Keratinocyte (primary cell): ENCODE measurements at regions not wholly inside any gene's neighbourhood (a gene's known extent, or its start where the extent isn't known, plus 50 kb on each side); places are given as distances from the start of the nearest gene placed in this dataset.

Experiments used
- DNase-seq: peaks from one replicate; pipeline ENCODE4 v3.0.0-alpha.2; 2011; ENCODE audit warnings: low read depth, missing footprints, low spot score
- FAIRE-seq: peaks from 2 replicates; lab custom pipeline; 2011; peaks lifted over from hg19 to GRCh38; lab: Jason Lieb, UNC
- H2AFZ ChIP-seq: 2 replicates; pipeline ENCODE4 v1.6.0; 2012; ENCODE audit warnings: low read length, control low read depth, inconsistent platforms; ENCODE audit not compliant: control insufficient read depth
- H3K27ac ChIP-seq: 2 replicates; pipeline ENCODE4 v1.5.1; 2011; ENCODE audit warnings: low read length; ENCODE audit not compliant: control insufficient read depth, insufficient read depth
- H3K27me3 ChIP-seq: 3 replicates; pipeline ENCODE4 v1.6.0; 2011; ENCODE audit warnings: low read length; ENCODE audit not compliant: control insufficient read depth, insufficient read depth; ENCODE audit errors: extremely low read depth
- H3K36me3 ChIP-seq, 2 experiments: 2 replicates in 1 of 2; 3 replicates in 1 of 2; pipeline ENCODE4 v1.5.1; 2011; ENCODE audit warnings: low read length in 2 of 2, mild to moderate bottlenecking in 1 of 2; ENCODE audit not compliant: control insufficient read depth in 2 of 2, insufficient read depth in 2 of 2; ENCODE audit errors: extremely low read depth in 1 of 2
- H3K4me1 ChIP-seq: 3 replicates; pipeline ENCODE4 v1.5.1; 2011; ENCODE audit warnings: low read length; ENCODE audit not compliant: control insufficient read depth, insufficient read depth; ENCODE audit errors: extremely low read depth
- H3K4me2 ChIP-seq: 3 replicates; pipeline ENCODE4 v1.6.0; 2011; ENCODE audit warnings: low read depth, low read length; ENCODE audit not compliant: control insufficient read depth, insufficient read depth; ENCODE audit errors: extremely low read depth
- H3K4me3 ChIP-seq, 3 experiments: fragments of 200-600 bp in 1 of 3; sonication (generic) in 1 of 3; 2 replicates in 2 of 3; 3 replicates in 1 of 3; pipeline ENCODE4 v1.5.1; 2011 to 2016; ENCODE audit warnings: low read length in 3 of 3, mild to moderate bottlenecking in 3 of 3, control low read depth in 2 of 3, inconsistent platforms in 1 of 3, low read depth in 1 of 3, mixed read lengths in 1 of 3, mixed run types in 1 of 3, moderate library complexity in 1 of 3; ENCODE audit not compliant: control insufficient read depth in 2 of 3, insufficient read depth in 2 of 3; ENCODE audit errors: extremely low read depth in 1 of 3
- H3K79me2 ChIP-seq: 2 replicates; pipeline ENCODE4 v1.6.0; 2012; ENCODE audit warnings: low read length; ENCODE audit not compliant: control insufficient read depth, insufficient read depth
- H3K9ac ChIP-seq: 3 replicates; pipeline ENCODE4 v1.6.0; 2011; ENCODE audit warnings: low read length; ENCODE audit not compliant: control insufficient read depth, insufficient read depth; ENCODE audit errors: extremely low read depth
- H3K9me1 ChIP-seq: 3 replicates; pipeline ENCODE4 v1.6.0; 2011; ENCODE audit warnings: low read length; ENCODE audit not compliant: control insufficient read depth, insufficient read depth; ENCODE audit errors: extremely low read depth
- H3K9me3 ChIP-seq: 2 replicates; pipeline ENCODE4 v1.5.1; 2012; ENCODE audit warnings: low read depth, low read length; ENCODE audit not compliant: control insufficient read depth
- H4K20me1 ChIP-seq: 3 replicates; pipeline ENCODE4 v1.6.0; 2011; ENCODE audit warnings: low read length; ENCODE audit not compliant: control insufficient read depth, insufficient read depth; ENCODE audit errors: extremely low read depth
- CTCF ChIP-seq, 3 experiments: IDR thresholded peaks in 1 of 3; conservative IDR thresholded peaks in 1 of 3; optimal IDR thresholded peaks in 1 of 3; 2 replicates in 2 of 3; 3 replicates in 1 of 3; pipeline versions ENCODE3 to v1.5.1; 2011; ENCODE audit warnings: low read length in 3 of 3, mild to moderate bottlenecking in 3 of 3, moderate library complexity in 2 of 3, control low read depth in 1 of 3, inconsistent platforms in 1 of 3; ENCODE audit not compliant: insufficient read depth in 2 of 3; ENCODE audit errors: extremely low read depth in 1 of 3
- EZH2 ChIP-seq: IDR thresholded peaks from one replicate; pipeline ENCODE4 v1.6.1; 2012; ENCODE audit warnings: inconsistent platforms, mild to moderate bottlenecking, low read length, moderate library complexity
- dilution Hi-C: fragments of 300-500 bp; cut with MboI; formaldehyde crosslinking; loops from one replicate; pipeline ENCODE4 v1.7.0; 2020; ENCODE audit warnings: low sequenced_read_pairs; ENCODE audit not compliant: extremely low pct_ligation_motif_present

- no peak overlapping the region for H3K4me3 ChIP-seq
- dilution Hi-C loops, result no loop called here
- no peaks in the 10 kb centered on the region for H3K9me3 ChIP-seq
- DNase-seq (no peak), FAIRE-seq (peak; percentile 34)
- H3K9me1 ChIP-seq, result no peaks in the 10 kb centered on the region
- peaks cover 2% of the 10 kb centered on the region for H3K4me1 ChIP-seq
- no peaks in the 10 kb centered on the region for H3K36me3 ChIP-seq
- H2AFZ ChIP-seq, result peak overlapping the region; percentile 1
- H3K27ac ChIP-seq, result no peak overlapping the region
- H3K79me2 ChIP-seq, result no peaks in the 10 kb centered on the region
- no peak overlapping the region for H3K9ac ChIP-seq
- no peak overlapping the region for H3K4me2 ChIP-seq
- H3K27me3 ChIP-seq, result no peaks in the 10 kb centered on the region
- no peak for TF ChIP-seq EZH2
- no peak for TF ChIP-seq CTCF (optimal IDR thresholded peaks at IDR 0.05 in 1 of 3, IDR thresholded peaks at IDR 0.05 in 1 of 3, conservative IDR thresholded peaks at IDR 0.05 in 1 of 3; ENCODE audit: extremely low read depth in 1 of 3, insufficient read depth in 2 of 3, low read length in 3 of 3)
- H4K20me1 ChIP-seq, result no peaks in the 10 kb centered on the region
These were observed 280.8 kb upstream of the DPYD start for GRCh38 chr1:98201666-98202081.

- Histone ChIP-seq H3K79me2 (no peaks in the 10 kb centered on the region), H3K4me3 (no peak overlapping the region), H3K36me3 (no peaks in the 10 kb centered on the region), H3K4me1 (no peaks in the 10 kb centered on the region), H3K9me1 (no peaks in the 10 kb centered on the region), H3K9me3 (no peaks in the 10 kb centered on the region), H4K20me1 (no peaks in the 10 kb centered on the region), H2AFZ (no peak overlapping the region), H3K4me2 (no peak overlapping the region), H3K27ac (no peak overlapping the region), H3K27me3 (no peaks in the 10 kb centered on the region), H3K9ac (no peak overlapping the region)
- dilution Hi-C loops, result no loop called here
- FAIRE-seq (no peak), DNase-seq (no peak)
- TF ChIP-seq CTCF (optimal IDR thresholded peaks at IDR 0.05 in 1 of 3, IDR thresholded peaks at IDR 0.05 in 1 of 3, conservative IDR thresholded peaks at IDR 0.05 in 1 of 3; ENCODE audit: extremely low read depth in 1 of 3, insufficient read depth in 2 of 3, low read length in 3 of 3) (no peak), EZH2 (no peak)
These were observed 276.5 kb upstream of the DPYD start for GRCh38 chr1:98197356-98197755.
